ENCODE measurements at regions not wholly inside any gene's neighbourhood (a gene's known extent, or its start where the extent isn't known, plus 50 kb on each side); places are given as distances from the start of the nearest gene placed in this dataset.

GRCh38 chr2:34121076-34121475, 522.0 kb upstream of the FAM98A start (continued):
- no peak for TF ChIP-seq REST (tag by site-specific recombination; IDR thresholded peaks at IDR 0.05)
- no peak for TF ChIP-seq ZNF571 (tag by site-specific recombination; IDR thresholded peaks at IDR 0.05)
- TF ChIP-seq, protein P1, sequence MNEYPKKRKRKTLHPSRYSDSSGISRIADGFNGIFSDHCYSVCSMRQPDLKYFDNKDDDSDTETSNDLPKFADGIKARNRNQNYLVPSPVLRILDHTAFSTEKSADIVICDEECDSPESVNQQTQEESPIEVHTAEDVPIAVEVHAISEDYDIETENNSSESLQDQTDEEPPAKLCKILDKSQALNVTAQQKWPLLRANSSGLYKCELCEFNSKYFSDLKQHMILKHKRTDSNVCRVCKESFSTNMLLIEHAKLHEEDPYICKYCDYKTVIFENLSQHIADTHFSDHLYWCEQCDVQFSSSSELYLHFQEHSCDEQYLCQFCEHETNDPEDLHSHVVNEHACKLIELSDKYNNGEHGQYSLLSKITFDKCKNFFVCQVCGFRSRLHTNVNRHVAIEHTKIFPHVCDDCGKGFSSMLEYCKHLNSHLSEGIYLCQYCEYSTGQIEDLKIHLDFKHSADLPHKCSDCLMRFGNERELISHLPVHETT (tag by site-specific recombination; IDR thresholded peaks at IDR 0.05), result no peak
- no peak for TF ChIP-seq ZBTB48 (tag by site-specific recombination; IDR thresholded peaks at IDR 0.05)

DNA sequence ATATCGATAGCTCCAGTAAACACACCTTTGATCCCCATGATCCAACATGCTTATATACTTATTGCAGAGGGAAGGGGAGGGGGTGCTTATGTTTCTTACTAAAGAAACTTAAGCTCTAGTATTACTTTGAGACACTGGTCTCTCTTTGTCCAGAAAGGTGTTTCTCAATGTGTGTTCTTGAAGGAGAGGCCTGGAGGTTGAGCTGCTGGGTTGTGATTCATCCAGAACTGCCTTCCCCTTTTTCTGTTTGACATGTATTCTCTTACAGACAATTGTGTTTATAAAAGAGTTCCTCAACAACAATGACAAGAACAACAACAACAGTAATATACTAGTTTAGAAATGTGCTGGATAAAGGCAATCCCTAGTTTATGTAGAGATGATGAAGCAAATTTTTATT, 516.0 kb upstream of the FAM98A start:
- H3K4me3 ChIP-seq (ENCODE audit: low read depth, low read length), result no peak overlapping the region
- ChIA-PET POLR2A (no interaction called here), CTCF (no interaction called here)
- H3K4me1 ChIP-seq (ENCODE audit: control insufficient read depth, insufficient read depth, low read length), result no peaks in the 10 kb centered on the region
- no peaks in the 10 kb centered on the region for H3K9me3 ChIP-seq (ENCODE audit: control insufficient read depth, insufficient read depth, low read depth, low read length)
- no peak for TF ChIP-seq SALL2 (tag by site-specific recombination; IDR thresholded peaks at IDR 0.05; ENCODE audit: borderline replicate concordance)
- no peak for TF ChIP-seq REPIN1 (tag by site-specific recombination; IDR thresholded peaks at IDR 0.05; ENCODE audit: low read depth)
- TF ChIP-seq ZNF10 (tag by site-specific recombination; IDR thresholded peaks at IDR 0.05), result no peak
- no peak for TF ChIP-seq ZNF654 (tag by site-specific recombination; IDR thresholded peaks at IDR 0.05; ENCODE audit: low read depth)
- no peak for TF ChIP-seq SP7 (tag by site-specific recombination; IDR thresholded peaks at IDR 0.05)
- TF ChIP-seq ZNF558 (tag by site-specific recombination; IDR thresholded peaks at IDR 0.05), result no peak
- no peak for TF ChIP-seq KLF17 (tag by site-specific recombination; IDR thresholded peaks at IDR 0.05)
- no peak for TF ChIP-seq BCL6B (tag by site-specific recombination; IDR thresholded peaks at IDR 0.05)
- TF ChIP-seq, protein P2, sequence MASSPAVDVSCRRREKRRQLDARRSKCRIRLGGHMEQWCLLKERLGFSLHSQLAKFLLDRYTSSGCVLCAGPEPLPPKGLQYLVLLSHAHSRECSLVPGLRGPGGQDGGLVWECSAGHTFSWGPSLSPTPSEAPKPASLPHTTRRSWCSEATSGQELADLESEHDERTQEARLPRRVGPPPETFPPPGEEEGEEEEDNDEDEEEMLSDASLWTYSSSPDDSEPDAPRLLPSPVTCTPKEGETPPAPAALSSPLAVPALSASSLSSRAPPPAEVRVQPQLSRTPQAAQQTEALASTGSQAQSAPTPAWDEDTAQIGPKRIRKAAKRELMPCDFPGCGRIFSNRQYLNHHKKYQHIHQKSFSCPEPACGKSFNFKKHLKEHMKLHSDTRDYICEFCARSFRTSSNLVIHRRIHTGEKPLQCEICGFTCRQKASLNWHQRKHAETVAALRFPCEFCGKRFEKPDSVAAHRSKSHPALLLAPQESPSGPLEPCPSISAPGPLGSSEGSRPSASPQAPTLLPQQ (tag by site-specific recombination; IDR thresholded peaks at IDR 0.05), result no peak
- TF ChIP-seq ZNF266 (tag by site-specific recombination; IDR thresholded peaks at IDR 0.05; ENCODE audit: low read depth), result no peak
- TF ChIP-seq ZNF560 (tag by site-specific recombination; IDR thresholded peaks at IDR 0.05; ENCODE audit: borderline replicate concordance), result no peak
- TF ChIP-seq ZNF114 (tag by site-specific recombination; IDR thresholded peaks at IDR 0.05), result no peak
- TF ChIP-seq ZBTB21 (tag by site-specific recombination; IDR thresholded peaks at IDR 0.05), result no peak
- no peak for TF ChIP-seq MEIS1 (CRISPR knock-in tag; IDR thresholded peaks at IDR 0.05; ENCODE audit: borderline replicate concordance)
- TF ChIP-seq ZNF518A (tag by site-specific recombination; conservative IDR thresholded peaks at IDR 0.05; ENCODE audit: low read depth), result no peak
- no peak for TF ChIP-seq ZNF776 (tag by site-specific recombination; IDR thresholded peaks at IDR 0.05; ENCODE audit: borderline replicate concordance)
- no peak for TF ChIP-seq ZNF302 (tag by site-specific recombination; IDR thresholded peaks at IDR 0.05; ENCODE audit: low read depth)
- no peaks in the 10 kb centered on the region for H3K36me3 ChIP-seq (ENCODE audit: control insufficient read depth in 2 of 2, insufficient read depth in 1 of 2, low read length in 2 of 2)
- H3K27ac ChIP-seq (ENCODE audit: extremely low read depth, low read depth, low read length), result no peak overlapping the region

Data from HEK293 (cell line).